ENCODE measurements at regions not wholly inside any gene's neighbourhood (a gene's known extent, or its start where the extent isn't known, plus 50 kb on each side); places are given as distances from the start of the nearest gene placed in this dataset.

DNA sequence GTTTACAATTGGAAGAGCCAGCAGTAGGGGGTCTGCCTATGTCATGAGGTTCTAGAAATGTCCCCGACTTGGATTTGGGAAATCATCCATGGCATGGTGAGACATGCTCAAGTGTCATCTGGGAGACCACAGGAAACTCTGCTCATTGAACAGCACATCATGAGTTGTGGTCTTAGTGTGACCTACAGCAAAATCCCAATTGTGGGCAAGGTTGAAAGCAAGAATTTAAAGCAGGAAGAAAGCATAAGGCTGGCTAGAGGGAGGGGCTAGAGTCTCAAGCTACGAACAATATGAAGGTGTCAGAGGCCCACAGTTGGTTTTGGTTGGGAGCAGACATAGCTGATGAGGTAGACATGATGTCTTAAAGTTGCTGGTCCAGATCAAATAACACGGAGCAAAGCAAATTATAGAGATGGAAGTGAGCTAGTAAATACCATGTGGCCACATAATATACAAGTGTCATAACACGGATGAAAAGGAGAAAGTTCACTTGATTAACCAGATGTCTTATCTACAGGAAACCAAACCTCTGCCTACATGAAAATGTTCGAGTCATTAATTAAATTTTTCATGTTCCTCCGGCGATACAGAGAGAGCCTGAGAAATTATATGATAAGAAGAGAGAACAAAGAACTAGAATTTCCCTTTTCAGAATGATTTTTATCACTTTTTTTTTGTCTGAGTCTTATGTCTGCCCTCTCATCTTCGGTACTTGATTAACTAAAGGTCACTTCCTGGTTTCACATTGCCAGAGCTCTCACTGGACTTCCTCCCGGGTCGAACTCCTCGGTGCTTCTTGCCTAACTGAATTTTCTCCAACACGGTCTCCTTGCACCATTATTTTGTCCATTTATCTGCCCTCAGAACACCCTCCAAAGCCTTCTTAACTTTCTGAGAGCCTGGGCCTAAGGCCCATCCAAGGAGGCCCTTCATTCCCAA is 67.5 kb upstream of the DUSP10 start (continued):
- no peak for TF ChIP-seq ZNF292 (tag by site-specific recombination; IDR thresholded peaks at IDR 0.05; ENCODE audit: borderline replicate concordance, low read depth)
- no peak for TF ChIP-seq ZFP3 (tag by site-specific recombination; IDR thresholded peaks at IDR 0.05; ENCODE audit: low read depth)
- no peak for TF ChIP-seq ZNF391 (tag by site-specific recombination; IDR thresholded peaks at IDR 0.05; ENCODE audit: borderline replicate concordance, low read depth)
- TF ChIP-seq ZNF521 (tag by site-specific recombination; IDR thresholded peaks at IDR 0.05): no peak
- no peak for TF ChIP-seq FEZF1 (tag by site-specific recombination; IDR thresholded peaks at IDR 0.05)
- TF ChIP-seq, protein P1, sequence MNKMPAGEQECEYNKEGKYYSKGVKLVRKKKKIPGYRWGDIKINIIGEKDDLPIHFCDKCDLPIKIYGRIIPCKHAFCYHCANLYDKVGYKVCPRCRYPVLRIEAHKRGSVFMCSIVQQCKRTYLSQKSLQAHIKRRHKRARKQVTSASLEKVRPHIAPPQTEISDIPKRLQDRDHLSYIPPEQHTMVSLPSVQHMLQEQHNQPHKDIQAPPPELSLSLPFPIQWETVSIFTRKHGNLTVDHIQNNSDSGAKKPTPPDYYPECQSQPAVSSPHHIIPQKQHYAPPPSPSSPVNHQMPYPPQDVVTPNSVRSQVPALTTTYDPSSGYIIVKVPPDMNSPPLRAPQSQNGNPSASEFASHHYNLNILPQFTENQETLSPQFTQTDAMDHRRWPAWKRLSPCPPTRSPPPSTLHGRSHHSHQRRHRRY (tag by site-specific recombination; IDR thresholded peaks at IDR 0.05): no peak
- TF ChIP-seq, protein P2, sequence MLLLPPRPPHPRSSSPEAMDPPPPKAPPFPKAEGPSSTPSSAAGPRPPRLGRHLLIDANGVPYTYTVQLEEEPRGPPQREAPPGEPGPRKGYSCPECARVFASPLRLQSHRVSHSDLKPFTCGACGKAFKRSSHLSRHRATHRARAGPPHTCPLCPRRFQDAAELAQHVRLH (tag by site-specific recombination; IDR thresholded peaks at IDR 0.05): no peak
- TF ChIP-seq SP3 (tag by site-specific recombination; IDR thresholded peaks at IDR 0.05): no peak

DNA sequence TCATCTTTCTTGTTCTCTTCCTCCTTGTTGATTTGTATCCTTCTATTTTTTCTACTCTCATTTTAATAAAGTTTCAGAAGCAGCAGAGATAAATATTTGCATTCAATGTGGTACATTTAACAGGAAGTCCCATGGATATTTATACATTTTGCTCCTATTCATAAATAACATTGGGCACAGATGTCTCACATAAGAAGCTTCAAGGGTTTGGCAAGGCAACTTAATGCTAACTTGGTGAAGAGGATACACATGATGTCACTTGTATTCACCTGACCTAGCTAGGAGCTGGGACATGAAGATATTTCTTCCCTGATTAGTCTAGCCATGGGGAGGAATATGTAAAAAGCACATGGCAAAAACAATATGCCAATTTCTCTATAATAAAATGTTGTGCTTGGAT is 65.1 kb upstream of the DUSP10 start:
- no peaks in the 10 kb centered on the region for H3K4me1 ChIP-seq (ENCODE audit: control insufficient read depth, insufficient read depth, low read length)
- H3K4me3 ChIP-seq (ENCODE audit: low read depth, low read length): no peak overlapping the region
- no peaks in the 10 kb centered on the region for H3K9me3 ChIP-seq (ENCODE audit: control insufficient read depth, insufficient read depth, low read depth, low read length)
- TF ChIP-seq KLF9 (tag by site-specific recombination; IDR thresholded peaks at IDR 0.05; ENCODE audit: low read depth): no peak
- TF ChIP-seq, protein P3, sequence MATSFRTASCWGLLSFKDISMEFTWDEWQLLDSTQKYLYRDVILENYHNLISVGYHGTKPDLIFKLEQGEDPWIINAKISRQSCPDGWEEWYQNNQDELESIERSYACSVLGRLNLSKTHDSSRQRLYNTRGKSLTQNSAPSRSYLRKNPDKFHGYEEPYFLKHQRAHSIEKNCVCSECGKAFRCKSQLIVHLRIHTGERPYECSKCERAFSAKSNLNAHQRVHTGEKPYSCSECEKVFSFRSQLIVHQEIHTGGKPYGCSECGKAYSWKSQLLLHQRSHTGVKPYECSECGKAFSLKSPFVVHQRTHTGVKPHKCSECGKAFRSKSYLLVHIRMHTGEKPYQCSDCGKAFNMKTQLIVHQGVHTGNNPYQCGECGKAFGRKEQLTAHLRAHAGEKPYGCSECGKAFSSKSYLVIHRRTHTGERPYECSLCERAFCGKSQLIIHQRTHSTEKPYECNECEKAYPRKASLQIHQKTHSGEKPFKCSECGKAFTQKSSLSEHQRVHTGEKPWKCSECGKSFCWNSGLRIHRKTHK (tag by site-specific recombination; IDR thresholded peaks at IDR 0.05): no peak
- no peak for TF ChIP-seq ZFP41 (tag by site-specific recombination; IDR thresholded peaks at IDR 0.05; ENCODE audit: borderline replicate concordance)
- TF ChIP-seq YY2 (tag by site-specific recombination; IDR thresholded peaks at IDR 0.05): no peak
- TF ChIP-seq ZNF529 (tag by site-specific recombination; IDR thresholded peaks at IDR 0.05; ENCODE audit: insufficient replicate concordance): no peak
- TF ChIP-seq YY1 (tag by site-specific recombination; IDR thresholded peaks at IDR 0.05): no peak
- TF ChIP-seq ZNF132 (tag by site-specific recombination; IDR thresholded peaks at IDR 0.05; ENCODE audit: borderline replicate concordance): no peak
- TF ChIP-seq ZNF660 (tag by site-specific recombination; IDR thresholded peaks at IDR 0.05): no peak
- no peak for TF ChIP-seq ZNF280D (tag by site-specific recombination; IDR thresholded peaks at IDR 0.05)
- TF ChIP-seq ZFP37 (tag by site-specific recombination; IDR thresholded peaks at IDR 0.05): no peak
- no peak for TF ChIP-seq ZNF621 (tag by site-specific recombination; IDR thresholded peaks at IDR 0.05)
- no peak for TF ChIP-seq ZNF366 (tag by site-specific recombination; conservative IDR thresholded peaks at IDR 0.05)
- H3K27ac ChIP-seq (ENCODE audit: extremely low read depth, low read depth, low read length): no peak overlapping the region
- CTCF ChIA-PET: no interaction called here
- no peaks in the 10 kb centered on the region for H3K36me3 ChIP-seq (ENCODE audit: control insufficient read depth in 2 of 2, insufficient read depth in 1 of 2, low read length in 2 of 2)
- POLR2A ChIA-PET: no interaction called here

Measured in HEK293 (cell line).